Esophagus muscularis mucosa (tissue), 4 donors: ENCODE measurements at regions not wholly inside any gene's neighbourhood (a gene's known extent, or its start where the extent isn't known, plus 50 kb on each side); places are given as distances from the start of the nearest gene placed in this dataset.

Experiments used
- DNase-seq: peaks from one replicate; pipeline ENCODE4 v3.0.0-alpha.2; 2017; ENCODE audit errors: extremely low spot score
- H3K27ac ChIP-seq, 4 donors: fragments of 200-600 bp; sonication (generic); replicated peaks in 1 of 4; 1 replicate in 3 of 4; 2 replicates in 1 of 4; pipeline ENCODE4 v1.5.1; 2016 to 2019; ENCODE audit warnings: mild to moderate bottlenecking in 1 of 4
- H3K27me3 ChIP-seq, 4 donors: fragments of 200-600 bp; sonication (generic); one replicate each; pipeline versions ENCODE4 v1.5.1 to v1.6.0; 2016 to 2019
- H3K36me3 ChIP-seq, 4 donors: fragments of 200-600 bp; sonication (generic); one replicate each; pipeline ENCODE4 v1.5.1; 2016 to 2019
- H3K4me1 ChIP-seq, 4 donors: fragments of 200-600 bp; sonication (generic); one replicate each; pipeline ENCODE4 v1.5.1; 2016 to 2019
- H3K4me3 ChIP-seq, 4 donors: fragments of 200-600 bp; sonication (generic); 1 replicate in 2 of 4; 2 replicates in 2 of 4; pipeline ENCODE4 v1.5.1; 2016 to 2019; ENCODE audit warnings: mild to moderate bottlenecking in 4 of 4, moderate library complexity in 1 of 4
- H3K9me3 ChIP-seq, 4 donors: fragments of 200-600 bp; sonication (generic); 1 replicate in 3 of 4; 2 replicates in 1 of 4; pipeline ENCODE4 v1.5.1; 2016 to 2019
- EP300 ChIP-seq: sonication (generic); formaldehyde crosslinking; IDR thresholded peaks from one replicate; pipeline ENCODE4 v1.6.1; 2017; ENCODE audit warnings: antibody characterized with exemption
- POLR2A ChIP-seq: fragments of 450-650 bp; IDR thresholded peaks from one replicate; pipeline ENCODE4 v1.6.1; 2017; ENCODE audit warnings: antibody characterized with exemption, moderate library complexity, mild to moderate bottlenecking, low read depth
- POLR2AphosphoS5 ChIP-seq, 2 donors: sonication (generic); formaldehyde crosslinking; IDR thresholded peaks; one replicate each; pipeline ENCODE4 v1.6.1; 2017; ENCODE audit warnings: antibody characterized with exemption in 2 of 2
- WGBS: methylation state at CpG from one replicate; pipeline ENCODE4 v1.1.5; 2018; 5-methylcytosine and 5-hydroxymethylcytosine counted together
- intact Hi-C: fragments of 100-400 bp; cut with DNase I; formaldehyde crosslinking; loops from one replicate; pipeline ENCODE4 v1.15.1; 2023
- TF ChIP-seq, protein P1 (sequence below), 3 experiments: fragments of 200-600 bp in 2 of 3; fragments of 450-650 bp in 1 of 3; sonication (generic) in 2 of 3; IDR thresholded peaks; one replicate each; pipeline ENCODE4 v1.5.1; 2017 to 2019; ENCODE audit warnings: antibody characterized with exemption in 3 of 3, mild to moderate bottlenecking in 2 of 3, moderate library complexity in 1 of 3

DNA sequence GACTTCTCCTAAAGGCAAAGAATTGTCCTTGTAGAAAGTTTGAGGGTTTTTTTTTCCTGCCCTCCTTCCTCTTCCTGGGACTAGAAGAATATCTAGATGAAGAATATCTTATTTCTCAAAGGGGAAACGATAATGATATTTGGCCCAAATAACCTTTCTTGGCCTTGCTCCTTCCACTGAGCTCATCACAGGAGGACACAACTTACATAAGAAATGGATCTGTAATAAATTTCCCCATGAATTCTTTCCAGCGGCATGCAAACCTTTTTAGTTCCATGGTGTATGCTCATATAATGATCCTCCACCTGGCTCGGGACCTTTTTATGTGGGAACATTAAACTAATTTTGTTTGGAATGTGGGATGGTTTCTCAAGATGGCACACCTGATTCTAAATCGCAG is 304.4 kb downstream of the DMRT2 start:
- Histone ChIP-seq H3K4me1 (no peaks in the 10 kb centered on the region), H3K36me3 (no peaks in the 10 kb centered on the region), H3K27ac (no peak overlapping the region), H3K9me3 (no peaks in the 10 kb centered on the region), H3K4me3 (no peak overlapping the region), H3K27me3 (no peaks in the 10 kb centered on the region)
- TF ChIP-seq, protein P1, sequence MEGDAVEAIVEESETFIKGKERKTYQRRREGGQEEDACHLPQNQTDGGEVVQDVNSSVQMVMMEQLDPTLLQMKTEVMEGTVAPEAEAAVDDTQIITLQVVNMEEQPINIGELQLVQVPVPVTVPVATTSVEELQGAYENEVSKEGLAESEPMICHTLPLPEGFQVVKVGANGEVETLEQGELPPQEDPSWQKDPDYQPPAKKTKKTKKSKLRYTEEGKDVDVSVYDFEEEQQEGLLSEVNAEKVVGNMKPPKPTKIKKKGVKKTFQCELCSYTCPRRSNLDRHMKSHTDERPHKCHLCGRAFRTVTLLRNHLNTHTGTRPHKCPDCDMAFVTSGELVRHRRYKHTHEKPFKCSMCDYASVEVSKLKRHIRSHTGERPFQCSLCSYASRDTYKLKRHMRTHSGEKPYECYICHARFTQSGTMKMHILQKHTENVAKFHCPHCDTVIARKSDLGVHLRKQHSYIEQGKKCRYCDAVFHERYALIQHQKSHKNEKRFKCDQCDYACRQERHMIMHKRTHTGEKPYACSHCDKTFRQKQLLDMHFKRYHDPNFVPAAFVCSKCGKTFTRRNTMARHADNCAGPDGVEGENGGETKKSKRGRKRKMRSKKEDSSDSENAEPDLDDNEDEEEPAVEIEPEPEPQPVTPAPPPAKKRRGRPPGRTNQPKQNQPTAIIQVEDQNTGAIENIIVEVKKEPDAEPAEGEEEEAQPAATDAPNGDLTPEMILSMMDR (IDR thresholded peaks at IDR 0.05), result no peak
- no peak for TF ChIP-seq EP300
- TF ChIP-seq POLR2AphosphoS5 (IDR thresholded peaks at IDR 0.05), result no peak
- no peak for TF ChIP-seq POLR2A
- DNase-seq, result no peak
- 71% methylated on average over 4 of the region's 4 CpGs for WGBS
- intact Hi-C loops, result no loop called here

DNA sequence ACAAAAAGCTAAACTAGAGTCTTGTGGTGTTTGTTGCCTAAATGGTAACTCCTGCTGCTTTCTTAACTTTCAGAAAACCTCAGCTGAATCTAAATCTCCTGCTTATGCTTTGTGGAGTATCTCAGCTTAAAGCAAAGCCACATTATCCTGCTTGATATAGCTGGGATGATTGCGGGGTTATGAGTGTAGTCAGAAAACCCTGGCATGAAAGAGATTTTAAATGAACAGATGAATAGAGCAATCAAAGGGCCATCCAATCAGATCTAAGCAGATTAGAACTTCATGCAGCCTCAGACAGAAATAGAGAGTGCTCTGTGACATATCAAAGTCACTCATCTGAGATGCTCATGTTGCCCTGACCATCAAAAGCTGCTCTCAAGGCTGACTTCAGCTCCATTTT is 305.5 kb downstream of the DMRT2 start:
- Histone ChIP-seq H3K27ac (no peak overlapping the region), H3K27me3 (no peaks in the 10 kb centered on the region), H3K4me1 (no peaks in the 10 kb centered on the region), H3K4me3 (no peak overlapping the region), H3K36me3 (no peaks in the 10 kb centered on the region), H3K9me3 (no peaks in the 10 kb centered on the region)
- DNase-seq, result no peak
- TF ChIP-seq EP300 (no peak), POLR2A (no peak), POLR2AphosphoS5 (IDR thresholded peaks at IDR 0.05) (no peak)
- TF ChIP-seq, protein P1 (IDR thresholded peaks at IDR 0.05), result no peak
- 75% methylated on average over 1 of the region's 1 CpG for WGBS
- intact Hi-C loops, result no loop called here

DNA sequence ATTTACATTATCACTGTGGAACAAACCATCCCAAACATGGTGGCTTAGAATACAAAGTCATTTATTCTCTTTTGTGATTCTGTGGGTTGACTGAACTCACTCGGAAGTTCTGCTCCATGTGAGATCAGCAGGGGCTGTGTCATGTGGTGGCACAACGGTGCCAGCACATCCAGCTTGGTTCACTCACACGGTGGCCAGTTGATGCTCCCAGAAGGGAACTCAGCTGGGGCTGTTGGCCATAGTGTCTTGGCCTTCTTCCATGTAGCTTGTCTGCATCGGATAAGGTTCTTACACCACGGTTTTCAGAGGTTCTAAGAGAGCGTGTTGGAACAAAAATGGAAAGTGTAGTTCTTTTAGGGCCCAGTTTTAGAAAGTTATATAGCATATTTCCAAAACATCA is 312.7 kb downstream of the DMRT2 start:
- H3K9me3 ChIP-seq, result no peaks in the 10 kb centered on the region
- H3K4me1 ChIP-seq, result no peaks in the 10 kb centered on the region
- 74% methylated on average over 6 of the region's 6 CpGs for WGBS
- H3K36me3 ChIP-seq, result no peaks in the 10 kb centered on the region
- intact Hi-C loops, result no loop called here
- H3K27ac ChIP-seq, result no peak overlapping the region
- no peak overlapping the region for H3K4me3 ChIP-seq
- no peak for DNase-seq
- no peak for TF ChIP-seq EP300
- no peak for TF ChIP-seq POLR2A
- TF ChIP-seq, protein P1 (IDR thresholded peaks at IDR 0.05), result no peak
- TF ChIP-seq POLR2AphosphoS5 (IDR thresholded peaks at IDR 0.05), result no peak
- no peaks in the 10 kb centered on the region for H3K27me3 ChIP-seq

DNA sequence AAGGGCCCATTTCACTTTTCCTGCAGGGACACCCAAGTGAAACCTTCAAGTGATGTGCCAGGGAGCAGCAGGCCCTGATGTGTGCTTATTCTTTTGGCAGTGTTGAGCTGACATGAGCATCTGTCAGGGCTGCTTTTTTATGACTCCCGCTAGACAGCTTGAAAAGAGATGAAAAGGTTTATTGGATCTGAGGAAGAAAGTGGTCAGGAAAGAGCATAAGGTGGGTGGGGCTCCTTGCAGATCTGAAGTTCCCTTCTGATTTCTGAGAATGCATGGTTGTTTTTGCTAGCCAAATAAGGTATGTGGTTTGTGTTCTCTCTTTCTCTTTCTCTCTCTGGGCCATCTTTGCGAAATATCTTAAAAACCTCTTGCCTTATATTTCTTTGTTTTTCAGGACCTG is 316.1 kb downstream of the DMRT2 start:
- 86% methylated on average over 2 of the region's 2 CpGs for WGBS
- Histone ChIP-seq H3K4me1 (no peaks in the 10 kb centered on the region), H3K4me3 (no peak overlapping the region), H3K9me3 (no peaks in the 10 kb centered on the region), H3K27ac (no peak overlapping the region), H3K27me3 (no peaks in the 10 kb centered on the region), H3K36me3 (no peaks in the 10 kb centered on the region)
- intact Hi-C loops, result no loop called here
- no peak for DNase-seq
- TF ChIP-seq, protein P1 (IDR thresholded peaks at IDR 0.05), result no peak
- TF ChIP-seq EP300, result no peak
- no peak for TF ChIP-seq POLR2A
- TF ChIP-seq POLR2AphosphoS5 (IDR thresholded peaks at IDR 0.05), result no peak

DNA sequence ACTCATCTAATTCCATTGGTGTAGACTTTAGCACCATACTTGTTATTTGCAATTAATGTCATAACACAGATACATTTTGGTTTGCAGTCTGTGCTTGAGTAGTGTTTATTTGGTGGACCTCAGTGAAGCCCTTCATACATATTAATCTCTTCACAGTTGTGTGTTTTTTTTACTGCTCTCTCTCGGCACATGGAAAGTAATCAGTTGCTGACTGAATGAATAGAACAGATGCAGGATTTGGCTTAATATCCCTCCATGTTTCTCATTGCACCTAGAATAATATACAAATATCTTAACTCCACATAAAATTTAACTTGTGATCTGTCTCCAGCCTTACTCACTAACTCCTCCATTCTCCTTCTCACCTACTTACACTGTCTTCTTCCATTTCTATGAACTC is 319.1 kb downstream of the DMRT2 start:
- intact Hi-C loops, result no loop called here
- WGBS, result 52% methylated on average over 1 of the region's 1 CpG
- Histone ChIP-seq H3K9me3 (no peaks in the 10 kb centered on the region), H3K27me3 (no peaks in the 10 kb centered on the region), H3K36me3 (no peaks in the 10 kb centered on the region), H3K4me1 (no peaks in the 10 kb centered on the region), H3K4me3 (no peak overlapping the region), H3K27ac (no peak overlapping the region)
- no peak for DNase-seq
- no peak for TF ChIP-seq POLR2AphosphoS5 (IDR thresholded peaks at IDR 0.05)
- no peak for TF ChIP-seq POLR2A
- no peak for TF ChIP-seq EP300
- TF ChIP-seq, protein P1 (IDR thresholded peaks at IDR 0.05), result no peak
